ENCODE measurements at regions not wholly inside any gene's neighbourhood (a gene's known extent, or its start where the extent isn't known, plus 50 kb on each side); places are given as distances from the start of the nearest gene placed in this dataset.

GRCh38 chr14:87873741-87874140 lies 119.2 kb downstream of the GALC start:
- no peaks in the 10 kb centered on the region for H3K27me3 ChIP-seq
- no peaks in the 10 kb centered on the region for H3K36me3 ChIP-seq (replicated peaks in 1 of 2)
- DNase-seq, result no peak
- no peaks in the 10 kb centered on the region for H3K4me1 ChIP-seq (replicated peaks in 1 of 2)
- H3K27ac ChIP-seq, result no peak overlapping the region
- no peaks in the 10 kb centered on the region for H3K9me3 ChIP-seq (replicated peaks in 1 of 3)
- H3K4me3 ChIP-seq, result no peak overlapping the region
- WGBS, 4 donors, result 66 to 84% (median 78%) methylated on average over 1 of the region's 1 CpG
- TF ChIP-seq POLR2A (IDR thresholded peaks at IDR 0.05) (no peak), CTCF (IDR thresholded peaks at IDR 0.05) (no peak)
- intact Hi-C loops (cut with DNase I), result no loop called here

- H3K36me3 ChIP-seq (replicated peaks in 1 of 2), result no peaks in the 10 kb centered on the region
- no peaks in the 10 kb centered on the region for H3K4me1 ChIP-seq (replicated peaks in 1 of 2)
- no peaks in the 10 kb centered on the region for H3K9me3 ChIP-seq (replicated peaks in 1 of 3)
- H3K4me3 ChIP-seq, result no peak overlapping the region
- TF ChIP-seq CTCF (IDR thresholded peaks at IDR 0.05), result no peak
- no peak for TF ChIP-seq POLR2A (IDR thresholded peaks at IDR 0.05)
- no peaks in the 10 kb centered on the region for H3K27me3 ChIP-seq
- WGBS, 4 donors, result 80 to 85% (median 85%) methylated on average over 4 of the region's 4 CpGs
- intact Hi-C loops (cut with DNase I), result no loop called here
- no peak overlapping the region for H3K27ac ChIP-seq
- no peak for DNase-seq
Observed at GRCh38 chr14:87869619-87870583, 123.1 kb downstream of the GALC start.

- intact Hi-C loops (cut with DNase I), result no loop called here
- Histone ChIP-seq H3K27ac (no peak overlapping the region), H3K27me3 (no peaks in the 10 kb centered on the region), H3K4me3 (no peak overlapping the region), H3K9me3 (replicated peaks in 1 of 3) (no peaks in the 10 kb centered on the region), H3K36me3 (replicated peaks in 1 of 2) (no peaks in the 10 kb centered on the region), H3K4me1 (replicated peaks in 1 of 2) (no peaks in the 10 kb centered on the region)
- WGBS, 4 donors, result 58 to 81% (median 69%) methylated on average over 3 of the region's 3 CpGs
- TF ChIP-seq POLR2A (IDR thresholded peaks at IDR 0.05) (no peak), CTCF (IDR thresholded peaks at IDR 0.05) (no peak)
- no peak for DNase-seq
Observed at GRCh38 chr14:87868920-87869319, 124.1 kb downstream of the GALC start.

GRCh38 chr14:87866116-87866515 lies 126.9 kb downstream of the GALC start:
- H3K4me1 ChIP-seq (replicated peaks in 1 of 2), result no peaks in the 10 kb centered on the region
- no peaks in the 10 kb centered on the region for H3K27me3 ChIP-seq
- H3K4me3 ChIP-seq, result no peak overlapping the region
- no peak overlapping the region for H3K27ac ChIP-seq
- intact Hi-C loops (cut with DNase I), result no loop called here
- no peak for TF ChIP-seq CTCF (IDR thresholded peaks at IDR 0.05)
- no peak for TF ChIP-seq POLR2A (IDR thresholded peaks at IDR 0.05)
- H3K9me3 ChIP-seq (replicated peaks in 1 of 3), result no peaks in the 10 kb centered on the region
- 75 to 90% (median 86%) methylated on average over 3 of the region's 3 CpGs for WGBS, 4 donors
- no peaks in the 10 kb centered on the region for H3K36me3 ChIP-seq (replicated peaks in 1 of 2)
- DNase-seq, result no peak

Data from adrenal gland (tissue), 9 donors.